HG03196 (cell line): ENCODE measurements at regions not wholly inside any gene's neighbourhood (a gene's known extent, or its start where the extent isn't known, plus 50 kb on each side); places are given as distances from the start of the nearest gene placed in this dataset.

Experiments used
- ATAC-seq: cut with Tn5 transposase; IDR thresholded peaks from one replicate; pipeline ENCODE4 v1.9.1; 2021; ENCODE audit not compliant: unreplicated experiment

DNA sequence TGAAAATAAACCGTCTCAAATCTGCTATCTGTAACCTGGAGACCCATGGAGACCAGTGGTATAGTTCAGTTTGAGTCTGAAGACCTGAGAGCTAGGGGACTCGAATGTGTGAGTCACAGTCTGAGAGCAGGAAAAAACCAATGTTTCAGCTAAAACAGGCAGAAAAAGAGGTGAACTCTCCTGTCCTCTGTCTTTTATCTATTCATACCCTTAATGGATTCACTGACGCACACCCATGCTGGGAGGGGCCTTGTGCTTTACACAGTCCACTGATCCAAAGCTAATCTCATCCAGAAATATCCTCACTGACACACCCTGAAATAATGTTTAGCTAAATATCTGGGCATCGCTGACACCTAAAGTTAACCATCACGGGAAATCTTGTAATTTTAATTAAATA lies 297.9 kb downstream of the GPM6A start:
- no peak for ATAC-seq

DNA sequence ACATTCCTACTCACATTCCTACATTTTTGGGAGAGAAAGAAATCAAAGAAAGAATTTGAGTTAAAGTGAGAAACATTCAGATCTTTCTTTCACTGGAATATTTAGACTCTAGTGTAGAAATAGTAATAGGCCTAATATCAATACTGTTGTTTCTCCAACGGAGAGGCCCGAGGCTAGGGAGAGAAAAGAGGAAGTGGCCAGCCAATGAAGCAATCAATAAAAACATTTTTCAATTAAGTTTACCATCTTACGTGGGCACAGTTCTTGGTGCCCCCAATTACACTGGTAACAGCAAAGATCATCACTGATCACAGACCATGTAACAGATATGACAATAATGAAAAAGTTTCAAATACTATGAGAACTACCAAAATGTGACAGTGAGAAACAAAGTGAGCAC lies 281.4 kb downstream of the GPM6A start:
- ATAC-seq, result no peak

DNA sequence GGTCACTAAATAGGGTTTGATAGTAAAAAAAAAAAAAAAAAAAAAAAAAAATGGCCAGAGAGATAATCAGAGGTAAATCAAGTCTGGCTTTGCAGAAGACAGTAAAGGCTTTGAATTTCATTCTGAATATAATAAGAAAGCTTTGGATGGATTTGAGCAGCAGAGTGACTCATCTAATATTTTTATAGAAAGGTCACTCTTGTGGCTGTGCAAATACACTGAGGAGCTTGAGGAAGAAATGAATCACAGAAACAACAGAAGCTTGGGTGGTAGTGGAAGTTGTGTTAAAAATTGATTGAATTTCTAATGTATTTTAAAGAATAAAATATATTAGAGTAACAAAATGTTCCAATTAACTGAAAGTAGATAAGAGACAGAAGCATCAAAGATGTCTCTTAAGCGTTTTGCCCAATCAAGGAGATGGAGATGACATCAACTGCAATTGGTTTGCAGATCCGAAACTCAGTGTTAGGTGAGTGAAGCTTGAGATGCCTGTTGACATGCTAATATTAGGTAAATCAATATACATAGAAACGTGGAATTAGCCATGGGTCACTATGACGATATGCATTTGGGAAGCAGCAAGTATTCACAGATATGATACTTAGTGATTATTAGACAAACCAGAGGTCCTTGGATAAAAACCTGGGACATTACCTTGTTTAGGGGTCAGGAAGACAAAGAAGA lies 280.5 kb downstream of the GPM6A start:
- no peak for ATAC-seq

DNA sequence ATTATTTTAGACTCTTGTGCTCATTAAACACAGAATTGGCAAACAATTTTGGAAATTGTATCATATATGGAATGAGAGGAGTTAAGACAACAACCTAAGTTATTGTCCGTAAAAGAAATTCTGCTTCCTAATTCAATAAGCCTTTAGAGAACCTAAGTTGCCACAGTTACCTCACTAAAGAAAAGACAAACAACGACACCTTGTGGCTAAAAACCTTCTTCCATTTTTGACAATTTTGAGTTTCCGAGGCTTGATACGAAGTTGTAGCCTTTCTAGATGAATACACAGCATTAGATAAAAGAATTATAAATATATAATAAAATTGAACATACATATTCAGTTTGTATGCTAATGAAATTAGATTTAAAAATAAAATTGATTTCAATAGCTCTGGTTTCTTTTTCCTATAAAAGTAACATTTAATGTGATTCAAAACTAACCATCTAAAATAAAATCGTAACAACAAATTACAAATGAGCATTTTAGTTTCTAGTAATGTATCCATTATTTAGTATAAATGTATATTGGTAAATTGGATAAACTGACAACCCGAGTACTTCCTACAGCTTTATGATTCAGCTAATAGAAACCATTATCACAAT lies 275.1 kb downstream of the GPM6A start:
- no peak for ATAC-seq

DNA sequence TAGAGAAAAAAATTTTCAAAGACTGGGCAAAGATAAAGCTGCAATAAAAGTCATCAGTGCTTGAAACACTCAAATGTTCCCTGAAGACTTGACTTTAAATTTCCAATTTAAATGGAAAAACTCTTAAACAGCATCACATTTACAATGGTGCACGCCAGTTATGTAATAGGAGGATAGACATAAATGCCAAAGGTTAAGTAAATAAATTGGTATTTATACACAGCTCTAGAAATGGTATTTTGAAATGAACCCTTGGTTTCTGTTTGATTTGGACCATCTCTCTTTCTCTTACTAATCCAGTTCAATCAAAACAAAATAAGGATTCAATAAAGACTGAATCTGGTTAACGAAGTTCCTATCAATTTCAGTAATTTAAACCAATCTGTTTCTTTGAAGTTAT lies 272.6 kb downstream of the GPM6A start:
- ATAC-seq, result no peak

DNA sequence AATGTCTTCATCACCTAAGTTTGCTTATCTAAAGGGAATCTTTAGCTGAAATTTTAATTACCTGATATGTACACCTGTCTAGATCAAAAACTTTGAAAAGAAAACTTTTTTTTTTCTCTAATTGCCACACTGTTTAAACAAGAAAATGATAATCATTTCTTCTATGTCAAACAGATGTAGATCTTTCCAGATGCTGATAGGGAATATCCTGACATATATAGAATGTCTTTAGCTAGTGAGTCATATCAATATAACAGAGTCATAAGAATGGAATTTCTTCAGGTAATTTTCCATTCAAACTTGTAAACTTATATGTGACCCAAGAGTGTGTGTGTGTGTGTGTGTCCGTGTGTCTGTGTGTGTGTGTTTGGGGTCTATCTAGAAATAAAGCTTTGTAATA lies 271.9 kb downstream of the GPM6A start:
- no peak for ATAC-seq

DNA sequence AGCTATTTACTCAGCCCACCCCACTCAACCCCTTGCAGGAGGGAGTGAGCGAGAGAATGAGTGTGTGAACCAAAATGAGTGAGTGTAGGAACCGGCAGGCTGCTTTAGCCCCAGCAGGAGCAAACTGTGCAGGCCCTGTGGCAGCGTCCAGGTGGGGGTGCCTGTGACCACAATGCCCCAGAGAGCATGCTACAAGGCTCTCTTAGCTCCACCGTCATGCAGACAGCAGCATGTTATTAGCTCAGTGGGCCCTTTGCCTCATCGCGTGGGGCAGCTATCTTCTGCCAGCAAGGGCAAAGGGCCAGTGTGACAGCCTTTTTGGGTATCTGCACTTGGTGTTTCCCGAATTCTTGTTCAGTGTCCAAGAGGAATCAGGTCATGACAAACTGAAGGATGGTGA lies 271.3 kb downstream of the GPM6A start:
- no peak for ATAC-seq

DNA sequence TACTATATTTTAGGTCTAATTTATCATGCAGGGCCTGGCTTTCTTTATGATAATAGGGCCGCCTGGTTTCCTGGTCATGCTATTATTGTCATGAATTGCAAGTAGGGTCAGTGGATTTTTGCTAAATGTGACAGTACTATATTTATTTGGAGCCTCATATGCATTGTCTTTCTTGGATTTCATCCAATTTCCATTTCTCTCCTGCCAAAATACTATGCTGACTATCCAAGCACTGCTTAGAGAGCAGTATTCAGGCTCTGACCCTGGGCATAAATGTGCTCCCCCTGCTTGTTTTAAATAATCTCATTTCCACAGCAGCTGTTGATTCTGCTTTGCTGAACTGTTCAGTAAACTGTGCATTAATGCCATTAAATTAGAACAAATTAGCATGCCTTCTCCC lies 269.3 kb downstream of the GPM6A start:
- no peak for ATAC-seq

DNA sequence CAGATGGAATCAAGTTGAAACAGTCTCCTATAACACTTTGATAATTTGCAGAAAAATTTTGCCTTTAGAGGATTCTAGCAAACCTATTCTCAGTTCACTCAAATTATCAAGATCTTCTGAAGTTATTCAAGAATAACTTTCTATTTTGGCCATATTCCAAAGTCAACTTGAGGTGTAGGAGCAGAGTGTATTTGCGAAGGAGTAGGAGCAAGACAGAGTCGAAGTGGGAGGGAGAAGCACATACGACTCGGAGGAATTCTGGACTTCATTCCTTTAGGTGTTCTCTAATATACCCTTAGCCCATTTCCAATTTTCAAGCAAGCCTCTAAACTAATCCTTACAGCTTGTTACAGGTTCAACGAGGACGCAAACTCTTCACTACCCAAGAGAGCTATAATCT lies 252.9 kb downstream of the GPM6A start:
- ATAC-seq, result no peak

DNA sequence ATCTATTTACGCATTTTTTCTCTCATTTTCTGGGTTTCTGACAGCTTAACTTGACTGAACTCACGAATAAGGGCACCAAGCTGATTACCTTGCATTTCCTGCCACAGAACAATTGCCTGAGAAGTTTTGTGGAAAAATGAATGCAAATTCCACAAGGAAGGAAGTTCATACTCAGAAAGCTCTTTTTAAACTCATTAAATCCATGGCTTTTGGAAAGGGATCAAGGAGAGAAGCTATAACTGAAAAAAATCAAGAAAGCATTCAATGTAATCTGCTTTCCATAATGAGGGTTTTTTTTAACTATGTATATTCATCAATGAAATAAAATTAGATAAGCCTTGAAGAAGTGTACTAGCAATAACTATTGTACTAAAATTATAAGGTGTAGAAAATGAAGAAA lies 252.5 kb downstream of the GPM6A start:
- ATAC-seq, result no peak

DNA sequence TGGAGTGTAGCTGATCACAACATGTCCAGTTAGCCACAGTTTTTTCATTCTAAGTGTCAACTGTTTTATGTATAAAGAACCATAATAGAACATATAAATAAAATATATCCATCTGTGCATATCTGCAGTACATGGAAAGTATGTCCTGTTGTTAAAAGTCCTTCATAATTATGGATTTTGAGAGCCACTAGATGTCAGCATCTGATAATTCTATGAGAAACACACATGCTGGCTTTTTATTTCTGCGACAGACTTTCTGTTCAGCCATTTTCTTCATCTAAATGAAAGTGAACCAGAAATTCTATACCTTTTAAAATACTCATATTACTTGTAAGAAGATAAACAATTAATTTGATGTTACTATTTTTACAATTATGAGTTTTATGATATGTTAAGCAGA lies 251.5 kb downstream of the GPM6A start:
- no peak for ATAC-seq

DNA sequence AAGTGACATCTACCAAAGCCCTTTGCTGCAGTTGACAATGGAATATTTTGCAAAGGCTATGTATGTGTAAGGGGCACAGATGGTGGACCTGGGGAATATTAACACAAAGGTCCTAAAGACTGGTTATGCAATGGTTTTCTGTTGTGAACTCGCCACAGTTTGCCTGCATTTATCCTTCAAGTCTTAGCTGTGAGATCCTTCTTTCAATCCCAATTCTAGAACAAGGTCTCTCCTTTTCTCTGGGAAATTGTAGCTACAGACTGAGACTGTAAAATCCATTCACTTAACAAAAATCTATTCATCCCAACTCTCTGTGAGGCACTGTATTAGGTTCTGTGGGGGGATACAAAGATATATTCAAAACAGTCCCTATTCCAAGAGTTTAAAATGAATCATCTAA lies 250.4 kb downstream of the GPM6A start:
- ATAC-seq, result no peak

DNA sequence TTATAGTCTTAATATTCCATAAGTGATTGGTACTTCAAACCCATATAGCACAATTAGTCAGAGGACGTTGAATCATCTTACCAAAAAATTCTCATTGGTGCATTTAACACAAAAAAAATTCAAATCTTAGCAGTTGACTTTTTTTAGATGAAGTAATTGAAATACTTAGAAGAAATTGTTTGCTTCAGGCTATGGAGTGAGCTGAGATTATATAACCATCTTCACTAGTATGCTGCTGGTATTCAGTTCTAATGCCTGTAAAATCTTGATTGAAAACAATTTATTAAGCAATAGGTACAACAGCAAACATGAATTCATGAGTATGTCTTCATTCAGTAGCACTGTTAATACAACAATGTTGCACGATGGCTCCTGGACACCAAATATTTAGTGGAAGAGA lies 250.0 kb downstream of the GPM6A start:
- ATAC-seq, result no peak

DNA sequence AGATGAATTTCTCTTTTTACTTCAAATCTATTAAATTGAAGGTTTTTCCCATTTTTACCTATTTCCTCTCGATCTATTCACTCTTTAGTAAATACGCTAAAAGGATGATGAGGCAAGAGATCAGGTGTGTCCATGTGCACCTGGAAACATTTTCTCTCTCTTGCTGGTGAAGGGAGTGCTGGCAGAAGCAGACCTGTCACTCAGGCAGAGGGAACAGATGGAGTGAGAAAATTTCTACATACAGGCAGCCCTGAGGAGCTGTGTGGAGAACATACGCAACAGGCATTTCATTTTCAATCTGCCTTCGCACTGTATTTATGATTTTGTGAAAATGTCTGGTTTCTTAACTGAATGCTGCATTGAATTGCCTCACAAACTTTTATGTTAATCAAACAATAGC lies 249.5 kb downstream of the GPM6A start:
- ATAC-seq, result no peak
